Fibroblast of mammary gland (primary cell): ENCODE measurements at regions not wholly inside any gene's neighbourhood (a gene's known extent, or its start where the extent isn't known, plus 50 kb on each side); places are given as distances from the start of the nearest gene placed in this dataset.

ENCODE experiments used
- DNase-seq: peaks from one replicate; pipeline ENCODE4 v3.0.0-alpha.2; 2010; ENCODE audit warnings: low read depth
- H3K4me3 ChIP-seq: 2 replicates; pipeline ENCODE4 v1.5.1; 2011; ENCODE audit warnings: low read depth, mild to moderate bottlenecking, low read length, moderate library complexity; ENCODE audit not compliant: control insufficient read depth
- TF ChIP-seq, protein P1 (sequence below): conservative IDR thresholded peaks from 2 replicates; pipeline ENCODE4 v1.5.1; 2011; ENCODE audit warnings: low read depth, low read length, inconsistent platforms; ENCODE audit not compliant: control insufficient read depth, insufficient read depth

DNA sequence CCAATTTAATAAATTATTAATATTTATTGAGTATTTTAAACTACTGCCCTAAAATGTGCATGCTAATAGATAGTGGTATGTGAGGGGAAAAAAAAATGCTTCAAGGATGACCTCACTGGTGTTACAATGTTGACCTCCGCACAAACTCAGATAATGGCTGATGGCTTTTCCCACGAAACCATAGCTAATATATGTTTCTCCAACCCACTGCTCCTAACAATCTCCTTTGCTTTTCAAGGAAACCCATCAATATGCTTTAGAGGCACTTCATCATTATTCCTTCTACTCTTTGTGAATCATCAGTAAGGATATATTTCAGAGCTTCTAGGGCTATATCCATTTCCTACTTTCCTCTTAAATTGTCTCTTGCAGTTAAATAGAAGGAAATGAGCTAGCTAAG, 1752.0 kb upstream of the TENM3 start:
- TF ChIP-seq, protein P1, sequence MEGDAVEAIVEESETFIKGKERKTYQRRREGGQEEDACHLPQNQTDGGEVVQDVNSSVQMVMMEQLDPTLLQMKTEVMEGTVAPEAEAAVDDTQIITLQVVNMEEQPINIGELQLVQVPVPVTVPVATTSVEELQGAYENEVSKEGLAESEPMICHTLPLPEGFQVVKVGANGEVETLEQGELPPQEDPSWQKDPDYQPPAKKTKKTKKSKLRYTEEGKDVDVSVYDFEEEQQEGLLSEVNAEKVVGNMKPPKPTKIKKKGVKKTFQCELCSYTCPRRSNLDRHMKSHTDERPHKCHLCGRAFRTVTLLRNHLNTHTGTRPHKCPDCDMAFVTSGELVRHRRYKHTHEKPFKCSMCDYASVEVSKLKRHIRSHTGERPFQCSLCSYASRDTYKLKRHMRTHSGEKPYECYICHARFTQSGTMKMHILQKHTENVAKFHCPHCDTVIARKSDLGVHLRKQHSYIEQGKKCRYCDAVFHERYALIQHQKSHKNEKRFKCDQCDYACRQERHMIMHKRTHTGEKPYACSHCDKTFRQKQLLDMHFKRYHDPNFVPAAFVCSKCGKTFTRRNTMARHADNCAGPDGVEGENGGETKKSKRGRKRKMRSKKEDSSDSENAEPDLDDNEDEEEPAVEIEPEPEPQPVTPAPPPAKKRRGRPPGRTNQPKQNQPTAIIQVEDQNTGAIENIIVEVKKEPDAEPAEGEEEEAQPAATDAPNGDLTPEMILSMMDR = no peak
- no peak overlapping the region for H3K4me3 ChIP-seq
- DNase-seq = no peak

DNA sequence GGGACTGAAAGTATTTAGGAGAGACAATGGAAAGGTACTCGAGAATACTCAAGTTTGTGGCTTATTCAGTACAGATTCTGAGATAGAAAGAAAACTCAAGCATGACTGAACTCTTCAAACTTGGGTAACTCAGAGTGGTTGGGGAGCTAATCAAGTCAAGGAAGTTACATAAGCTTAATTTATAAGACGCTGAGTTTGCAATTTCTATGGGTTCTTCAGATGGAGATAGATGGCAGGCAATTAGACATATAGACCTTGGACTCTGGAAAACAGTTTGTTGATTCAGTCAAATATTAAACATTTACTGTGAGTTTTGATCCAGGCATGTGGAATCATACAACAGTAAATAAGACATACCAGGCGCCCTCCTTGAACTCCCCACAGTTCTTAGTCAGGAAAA, 1749.9 kb upstream of the TENM3 start:
- no peak overlapping the region for H3K4me3 ChIP-seq
- TF ChIP-seq, protein P1 = no peak
- DNase-seq = no peak

DNA sequence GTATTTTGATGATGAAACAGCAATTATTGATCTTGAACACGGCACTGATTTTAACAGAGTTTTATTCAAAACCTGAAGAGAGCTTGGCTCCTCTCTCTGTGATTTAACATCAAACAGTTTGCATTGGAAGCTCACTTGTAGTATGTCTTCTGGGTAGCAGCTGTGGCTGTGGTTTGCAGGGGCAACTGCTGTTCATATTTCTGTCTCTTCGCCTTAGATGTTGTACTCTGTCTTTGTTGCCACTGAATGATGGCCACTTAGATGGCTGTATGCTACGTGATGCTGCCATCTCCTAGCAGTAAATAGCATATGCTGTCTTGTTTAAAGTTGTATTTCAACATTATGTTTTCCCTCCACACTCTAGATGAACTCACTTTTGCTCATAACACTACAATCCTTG, 1743.0 kb upstream of the TENM3 start:
- H3K4me3 ChIP-seq = no peak overlapping the region
- TF ChIP-seq, protein P1 = no peak
- no peak for DNase-seq

DNA sequence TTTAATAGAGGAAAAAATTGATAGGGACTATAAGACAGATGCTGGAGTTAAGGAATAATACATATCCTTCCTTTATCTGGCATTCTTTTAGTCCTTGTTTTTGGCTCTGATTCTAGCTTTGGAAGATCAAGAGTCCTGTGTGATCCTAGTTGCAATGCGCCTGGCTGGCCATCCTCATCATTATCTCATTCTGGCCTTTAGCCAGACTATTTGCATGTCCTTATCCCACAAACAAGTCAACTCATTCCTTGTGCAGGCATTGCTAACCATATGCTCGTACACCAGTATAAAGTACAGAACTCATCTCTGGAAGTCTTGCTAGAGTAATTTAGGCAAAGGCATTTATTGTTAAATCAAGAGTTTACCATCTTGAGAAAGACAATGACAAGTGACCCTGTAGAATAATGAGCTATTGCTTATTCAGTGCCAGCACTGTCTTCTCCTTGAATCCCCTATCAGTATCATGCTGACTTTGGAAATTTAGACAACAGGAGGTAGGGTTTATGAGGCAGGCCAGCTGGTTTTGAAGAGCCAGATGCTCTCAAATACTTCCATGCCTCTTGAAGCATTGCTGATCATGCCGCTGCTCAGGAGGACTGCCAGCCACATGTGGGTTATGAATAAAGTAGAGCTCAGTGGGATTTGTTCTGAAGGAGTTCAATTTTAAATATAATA, 1730.3 kb upstream of the TENM3 start:
- no peak overlapping the region for H3K4me3 ChIP-seq
- TF ChIP-seq, protein P1 = no peak
- DNase-seq = no peak

DNA sequence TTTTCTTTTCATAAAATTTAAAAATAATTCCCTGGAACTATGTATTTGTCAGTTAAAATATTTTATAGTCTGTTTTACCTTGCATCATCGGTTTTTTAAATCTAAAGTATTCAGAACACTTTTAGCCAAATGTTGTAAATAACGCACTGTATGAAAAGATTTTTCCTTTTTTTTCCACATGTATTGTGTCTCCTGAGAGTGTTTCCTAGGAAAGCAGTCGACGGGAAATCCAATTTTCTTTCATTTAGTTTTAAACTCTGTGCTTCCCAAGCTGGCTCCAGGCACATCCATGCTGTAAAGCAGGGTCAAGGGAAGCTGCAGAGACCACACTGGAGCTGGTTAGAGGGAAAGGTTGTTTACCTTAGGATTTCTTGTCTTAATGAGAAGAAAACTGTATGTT, 1724.3 kb upstream of the TENM3 start:
- no peak for DNase-seq
- TF ChIP-seq, protein P1 = no peak
- H3K4me3 ChIP-seq = no peak overlapping the region

DNA sequence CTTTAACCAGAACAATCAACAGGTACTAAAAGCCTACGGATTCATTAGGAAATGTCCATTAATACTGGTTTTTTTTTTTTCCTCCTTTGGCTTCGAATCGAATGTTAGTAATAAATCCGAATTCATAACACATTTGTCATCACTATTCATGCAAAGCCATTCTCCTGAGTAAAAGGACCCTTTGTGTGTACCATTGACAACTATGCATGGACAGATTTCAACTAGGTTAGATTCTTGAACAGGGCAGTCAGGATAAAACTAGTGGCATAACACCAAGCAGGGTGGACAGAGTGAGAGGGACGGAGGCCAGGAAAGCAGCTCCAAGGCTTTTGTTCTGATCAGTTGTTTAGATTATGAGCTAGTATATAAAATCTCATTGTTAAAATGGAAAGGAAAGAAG, 1722.0 kb upstream of the TENM3 start:
- no peak overlapping the region for H3K4me3 ChIP-seq
- no peak for DNase-seq
- TF ChIP-seq, protein P1 = no peak
